Lung (tissue), 11 donors: ENCODE measurements at regions not wholly inside any gene's neighbourhood (a gene's known extent, or its start where the extent isn't known, plus 50 kb on each side); places are given as distances from the start of the nearest gene placed in this dataset.
"Not testable (repeated sequence)": the region's sequence is repeated elsewhere in the genome, so short reads cannot be mapped to it uniquely, and the experiment has no call there.

Experiments used
- ATAC-seq: fragments of 200-7000 bp; cut with Tn5 transposase; one replicate; pipeline ENCODE4 v1.9.1; 2020; ENCODE audit warnings: moderate number of reproducible peaks; ENCODE audit not compliant: insufficient read depth, low FRiP score
- DNase-seq, 3 donors: peaks; one replicate each; pipeline ENCODE4 v3.0.0-alpha.2; 2013 to 2017
- H3K27ac ChIP-seq, 2 donors: one replicate each; pipeline ENCODE4 v1.5.1; 2013; ENCODE audit warnings: mild to moderate bottlenecking in 2 of 2, moderate library complexity in 2 of 2, control low read depth in 1 of 2, inconsistent platforms in 1 of 2, low read depth in 1 of 2, low read length in 1 of 2
- H3K27me3 ChIP-seq, 3 donors: one replicate each; pipeline ENCODE4 v1.5.1; 2013; ENCODE audit warnings: low read length in 2 of 3; ENCODE audit not compliant: control insufficient read depth in 3 of 3, insufficient read depth in 3 of 3
- H3K36me3 ChIP-seq, 4 donors: one replicate each; pipeline ENCODE4 v1.5.1; 2013; ENCODE audit warnings: low read length in 4 of 4, mild to moderate bottlenecking in 1 of 4, moderate library complexity in 1 of 4; ENCODE audit not compliant: control insufficient read depth in 4 of 4, insufficient read depth in 4 of 4
- H3K4me1 ChIP-seq, 5 donors: one replicate each; pipeline ENCODE4 v1.5.1; 2013; ENCODE audit warnings: low read length in 5 of 5, mild to moderate bottlenecking in 2 of 5, moderate library complexity in 1 of 5; ENCODE audit not compliant: control insufficient read depth in 5 of 5, insufficient read depth in 5 of 5
- H3K4me3 ChIP-seq: one replicate; pipeline ENCODE4 v1.5.1; 2013; ENCODE audit warnings: mild to moderate bottlenecking, control low read depth, moderate library complexity
- H3K9ac ChIP-seq, 2 donors: one replicate each; pipeline ENCODE4 v1.5.1; 2013; ENCODE audit warnings: low read length in 2 of 2, control low read depth in 1 of 2; ENCODE audit not compliant: insufficient read depth in 1 of 2
- H3K9me3 ChIP-seq, 4 donors: one replicate each; pipeline ENCODE4 v1.5.1; 2013; ENCODE audit warnings: low read length in 3 of 4, mild to moderate bottlenecking in 1 of 4, moderate library complexity in 1 of 4; ENCODE audit not compliant: control insufficient read depth in 4 of 4, insufficient read depth in 3 of 4
- CTCF ChIP-seq: IDR thresholded peaks from 2 replicates; pipeline ENCODE4 v1.5.1; 2012; ENCODE audit warnings: mild to moderate bottlenecking; ENCODE audit errors: control extremely low read depth, extremely low read depth
- WGBS, 2 donors: extraction: QIAGEN DNeasy Blood & Tissue Kit; methylation state at CpG; one replicate each; pipeline ENCODE4 v1.1.7; 2013; 5-methylcytosine and 5-hydroxymethylcytosine counted together
- donor health status: control.
- donor health status: control.
- donor health status: Bipolar disorder and iron deficiency.
- donor health status: healthy.
- donor health status: DM: yes; HTN: yes; CAD: no.

GRCh38 chr6:113719064-113719463, 138.1 kb upstream of the MARCKS start:
- H3K4me3 ChIP-seq: no peak overlapping the region
- WGBS, 2 donors: 93 to 94% methylated on average over 2 of the region's 2 CpGs

DNA sequence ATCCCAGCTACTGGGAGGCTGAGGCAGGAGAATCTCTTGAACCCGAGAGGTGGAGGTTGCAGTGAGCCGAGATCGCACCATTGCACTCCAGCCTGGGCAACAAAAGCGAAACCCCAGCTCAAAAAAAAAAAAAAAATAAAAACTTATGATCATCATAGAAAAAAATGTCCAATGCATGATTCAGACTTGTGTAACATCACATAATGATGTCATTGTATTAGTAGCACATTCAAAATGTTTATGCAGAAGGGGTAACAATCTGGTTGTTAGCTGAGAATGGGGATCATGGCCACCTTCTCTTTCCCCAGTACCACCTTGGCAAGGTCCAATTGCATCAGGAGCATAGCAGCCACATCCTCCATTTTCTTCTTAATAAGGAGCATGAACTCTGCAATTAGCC, 137.6 kb upstream of the MARCKS start:
- ATAC-seq: no peak
- H3K36me3 ChIP-seq: no peaks in the 10 kb centered on the region
- no peak for TF ChIP-seq CTCF
- H3K27ac ChIP-seq: no peak overlapping the region
- no peaks in the 10 kb centered on the region for H3K9me3 ChIP-seq
- WGBS, 2 donors: 93 to 94% methylated on average over 4 of the region's 4 CpGs
- H3K4me3 ChIP-seq: no peak overlapping the region
- no peak for DNase-seq
- no peaks in the 10 kb centered on the region for H3K27me3 ChIP-seq
- H3K9ac ChIP-seq: no peak overlapping the region
- peaks cover 0 to 5% (median 3%) of the 10 kb centered on the region in 5 donors for H3K4me1 ChIP-seq

More at GRCh38 chr6:113719064-113719463, 138.1 kb upstream of the MARCKS start:
- Histone ChIP-seq H3K27ac (no peak overlapping the region), H3K9ac (no peak overlapping the region), H3K9me3 (no peaks in the 10 kb centered on the region), H3K27me3 (no peaks in the 10 kb centered on the region), H3K4me1 (peaks cover 0 to 5% (median 3%) of the 10 kb centered on the region in 5 donors), H3K36me3 (no peaks in the 10 kb centered on the region)
- ATAC-seq (no peak), DNase-seq (no peak)
- TF ChIP-seq CTCF: no peak

DNA sequence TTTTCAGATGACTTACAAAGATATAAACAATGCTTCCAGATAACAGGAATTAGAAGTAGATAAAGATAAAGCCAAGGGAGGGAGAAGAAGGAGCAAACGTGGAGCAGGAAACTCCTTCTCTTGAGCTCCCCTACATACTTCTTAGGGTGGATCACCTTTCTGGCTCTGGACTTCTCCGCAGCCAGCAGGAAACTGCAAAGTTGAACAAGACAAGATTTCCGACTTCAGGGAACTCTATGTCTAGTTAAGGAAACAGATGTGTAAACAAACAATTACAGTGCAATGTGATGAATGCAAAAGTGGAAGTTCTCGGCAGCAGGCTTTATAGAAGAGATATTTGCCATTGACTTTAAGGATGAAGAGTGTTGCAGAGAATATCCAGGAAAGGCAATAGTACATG, 134.0 kb upstream of the MARCKS start:
- H3K27ac ChIP-seq: no peak overlapping the region
- 17 to 19% methylated on average over 4 of the region's 4 CpGs for WGBS, 2 donors
- ATAC-seq (no peak), DNase-seq (peak; percentile 19 to 67 (median 54))
- H3K36me3 ChIP-seq: no peaks in the 10 kb centered on the region
- no peak overlapping the region for H3K4me3 ChIP-seq
- H3K27me3 ChIP-seq: no peaks in the 10 kb centered on the region
- no peaks in the 10 kb centered on the region for H3K9me3 ChIP-seq
- no peak overlapping the region for H3K9ac ChIP-seq
- TF ChIP-seq CTCF: no peak
- H3K4me1 ChIP-seq: peaks cover 0 to 7% (median 3%) of the 10 kb centered on the region in 5 donors

DNA sequence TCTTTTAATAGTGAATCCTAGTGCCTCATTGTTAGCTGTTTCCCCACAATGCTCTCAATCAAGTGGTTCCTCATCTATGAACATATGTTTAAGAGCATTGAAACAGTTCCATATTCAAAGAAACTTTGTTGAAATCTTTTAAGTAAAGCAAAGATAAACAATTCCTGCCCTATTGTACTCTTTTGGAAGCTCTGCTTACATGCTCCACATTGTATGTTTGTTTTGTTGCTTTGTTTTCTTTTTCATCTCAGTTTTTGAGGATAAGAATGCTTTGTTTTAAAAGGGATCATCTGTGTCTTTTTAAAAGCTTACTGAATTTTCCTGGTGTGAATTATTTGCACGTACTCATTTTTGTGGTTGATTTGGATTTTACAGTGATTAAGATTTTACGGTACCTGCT, 132.2 kb upstream of the MARCKS start:
- WGBS, 2 donors: 73 to 81% methylated on average over 2 of the region's 2 CpGs
- DNase-seq: peak in 2 of 3 donors; percentile 19 to 40
- H3K9me3 ChIP-seq: not testable (repeated sequence)

More for the DNA sequence above, 132.2 kb upstream of the MARCKS start:
- not testable (repeated sequence) for H3K9ac ChIP-seq, H3K4me1 ChIP-seq, H3K27me3 ChIP-seq, H3K4me3 ChIP-seq, H3K27ac ChIP-seq, H3K36me3 ChIP-seq, ATAC-seq
